HCT116 (cell line): ENCODE measurements at regions not wholly inside any gene's neighbourhood (a gene's known extent, or its start where the extent isn't known, plus 50 kb on each side); places are given as distances from the start of the nearest gene placed in this dataset.

Source experiments
- EZH2 ChIP-seq: fragments of 200-600 bp; sonication (generic); IDR thresholded peaks from 2 replicates; pipeline ENCODE4 v1.6.1; 2017; ENCODE audit warnings: antibody characterized with exemption, mixed run types
- MAX ChIP-seq: IDR thresholded peaks from 2 replicates; pipeline ENCODE4 v1.6.1; 2012
- POLR2AphosphoS5 ChIP-seq: IDR thresholded peaks from 2 replicates; pipeline ENCODE4 v1.6.1; 2011; ENCODE audit warnings: mild to moderate bottlenecking, low read depth, low read length, moderate library complexity
- TF ChIP-seq, protein P1 (sequence below), 3 experiments: fragments of 200-600 bp in 1 of 3; sonication (generic) in 1 of 3; IDR thresholded peaks in 2 of 3; conservative IDR thresholded peaks in 1 of 3; 2 replicates each; pipeline ENCODE4 v1.5.1; 2012 to 2017; ENCODE audit warnings: low read depth in 2 of 3, low read length in 2 of 3, antibody characterized with exemption in 1 of 3, borderline replicate concordance in 1 of 3, control low read depth in 1 of 3, mild to moderate bottlenecking in 1 of 3, mixed read lengths in 1 of 3, mixed run types in 1 of 3, moderate library complexity in 1 of 3; ENCODE audit not compliant: insufficient read depth in 1 of 3

- no peak for TF ChIP-seq MAX
- no peak for TF ChIP-seq EZH2
- TF ChIP-seq, protein P1, sequence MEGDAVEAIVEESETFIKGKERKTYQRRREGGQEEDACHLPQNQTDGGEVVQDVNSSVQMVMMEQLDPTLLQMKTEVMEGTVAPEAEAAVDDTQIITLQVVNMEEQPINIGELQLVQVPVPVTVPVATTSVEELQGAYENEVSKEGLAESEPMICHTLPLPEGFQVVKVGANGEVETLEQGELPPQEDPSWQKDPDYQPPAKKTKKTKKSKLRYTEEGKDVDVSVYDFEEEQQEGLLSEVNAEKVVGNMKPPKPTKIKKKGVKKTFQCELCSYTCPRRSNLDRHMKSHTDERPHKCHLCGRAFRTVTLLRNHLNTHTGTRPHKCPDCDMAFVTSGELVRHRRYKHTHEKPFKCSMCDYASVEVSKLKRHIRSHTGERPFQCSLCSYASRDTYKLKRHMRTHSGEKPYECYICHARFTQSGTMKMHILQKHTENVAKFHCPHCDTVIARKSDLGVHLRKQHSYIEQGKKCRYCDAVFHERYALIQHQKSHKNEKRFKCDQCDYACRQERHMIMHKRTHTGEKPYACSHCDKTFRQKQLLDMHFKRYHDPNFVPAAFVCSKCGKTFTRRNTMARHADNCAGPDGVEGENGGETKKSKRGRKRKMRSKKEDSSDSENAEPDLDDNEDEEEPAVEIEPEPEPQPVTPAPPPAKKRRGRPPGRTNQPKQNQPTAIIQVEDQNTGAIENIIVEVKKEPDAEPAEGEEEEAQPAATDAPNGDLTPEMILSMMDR (IDR thresholded peaks at IDR 0.05 in 2 of 3, conservative IDR thresholded peaks at IDR 0.05 in 1 of 3; ENCODE audit: borderline replicate concordance in 1 of 3, insufficient read depth in 1 of 3, low read depth in 2 of 3, low read length in 2 of 3): no peak
- no peak for TF ChIP-seq POLR2AphosphoS5
These were observed 272.8 kb upstream of the TBX18 start for GRCh38 chr6:85037221-85037620.
